Thyroid gland (tissue), 4 donors: ENCODE measurements at regions not wholly inside any gene's neighbourhood (a gene's known extent, or its start where the extent isn't known, plus 50 kb on each side); places are given as distances from the start of the nearest gene placed in this dataset.

ENCODE experiments used
- POLR2A ChIP-seq, 2 donors: fragments of 450-650 bp; IDR thresholded peaks; one replicate each; pipeline ENCODE4 v1.6.1; 2017; ENCODE audit warnings: antibody characterized with exemption in 2 of 2, mild to moderate bottlenecking in 2 of 2, moderate library complexity in 1 of 2
- TF ChIP-seq, protein P1 (sequence below), 6 experiments: fragments of 200-600 bp in 3 of 6; fragments of 450-650 bp in 3 of 6; sonication (generic) in 3 of 6; IDR thresholded peaks; one replicate each; pipeline ENCODE4 v1.5.1; 2016 to 2019; ENCODE audit warnings: antibody characterized with exemption in 6 of 6, mild to moderate bottlenecking in 2 of 6, inconsistent platforms in 1 of 6, moderate library complexity in 1 of 6

DNA sequence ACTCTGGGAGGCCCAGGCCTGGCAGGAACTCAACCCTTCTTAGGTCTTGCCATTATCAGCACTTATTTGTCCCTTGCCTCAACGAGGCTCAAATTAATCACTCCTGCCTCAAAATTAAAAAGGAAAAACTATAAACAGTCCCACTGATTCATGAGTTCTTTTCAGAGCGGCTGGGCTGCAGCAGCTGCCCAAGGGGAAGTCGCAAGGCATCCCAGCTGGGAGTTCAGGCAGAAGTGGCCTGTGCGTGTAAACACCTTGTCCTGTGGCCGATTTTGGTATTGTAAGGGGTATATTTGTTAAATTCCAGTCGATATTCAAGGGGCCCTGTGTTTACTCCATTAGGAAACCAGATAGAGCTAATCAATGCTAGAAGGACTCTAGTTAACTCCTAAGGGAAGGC, 213.9 kb upstream of the CADM1 start:
- TF ChIP-seq, protein P1, sequence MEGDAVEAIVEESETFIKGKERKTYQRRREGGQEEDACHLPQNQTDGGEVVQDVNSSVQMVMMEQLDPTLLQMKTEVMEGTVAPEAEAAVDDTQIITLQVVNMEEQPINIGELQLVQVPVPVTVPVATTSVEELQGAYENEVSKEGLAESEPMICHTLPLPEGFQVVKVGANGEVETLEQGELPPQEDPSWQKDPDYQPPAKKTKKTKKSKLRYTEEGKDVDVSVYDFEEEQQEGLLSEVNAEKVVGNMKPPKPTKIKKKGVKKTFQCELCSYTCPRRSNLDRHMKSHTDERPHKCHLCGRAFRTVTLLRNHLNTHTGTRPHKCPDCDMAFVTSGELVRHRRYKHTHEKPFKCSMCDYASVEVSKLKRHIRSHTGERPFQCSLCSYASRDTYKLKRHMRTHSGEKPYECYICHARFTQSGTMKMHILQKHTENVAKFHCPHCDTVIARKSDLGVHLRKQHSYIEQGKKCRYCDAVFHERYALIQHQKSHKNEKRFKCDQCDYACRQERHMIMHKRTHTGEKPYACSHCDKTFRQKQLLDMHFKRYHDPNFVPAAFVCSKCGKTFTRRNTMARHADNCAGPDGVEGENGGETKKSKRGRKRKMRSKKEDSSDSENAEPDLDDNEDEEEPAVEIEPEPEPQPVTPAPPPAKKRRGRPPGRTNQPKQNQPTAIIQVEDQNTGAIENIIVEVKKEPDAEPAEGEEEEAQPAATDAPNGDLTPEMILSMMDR (IDR thresholded peaks at IDR 0.05), result no peak
- TF ChIP-seq POLR2A (IDR thresholded peaks at IDR 0.05), result no peak
